Trophoblast cell (in vitro differentiated cells and primary cell): ENCODE measurements at regions not wholly inside any gene's neighbourhood (a gene's known extent, or its start where the extent isn't known, plus 50 kb on each side); places are given as distances from the start of the nearest gene placed in this dataset.

Experiments
- DNase-seq, 2 donors: peaks; one replicate each; pipeline ENCODE4 v3.0.0-alpha.2; 2016
- H2AFZ ChIP-seq: 2 replicates; pipeline ENCODE4 v1.6.1; 2013; ENCODE audit warnings: low read length, moderate library complexity, mild to moderate bottlenecking; ENCODE audit not compliant: insufficient read depth, poor library complexity
- H2AK5ac ChIP-seq: 2 replicates; pipeline ENCODE4 v1.6.1; 2013; ENCODE audit warnings: mild to moderate bottlenecking, low read length
- H2BK120ac ChIP-seq: 2 replicates; pipeline ENCODE4 v1.6.1; 2013; ENCODE audit warnings: low read length, mild to moderate bottlenecking, moderate library complexity; ENCODE audit not compliant: insufficient read depth, poor library complexity
- H2BK12ac ChIP-seq: 2 replicates; pipeline ENCODE4 v1.6.1; 2013; ENCODE audit warnings: mild to moderate bottlenecking, low read length, moderate library complexity
- H2BK5ac ChIP-seq: 2 replicates; pipeline ENCODE4 v1.6.1; 2013; ENCODE audit warnings: low read length, low read depth, moderate library complexity, mild to moderate bottlenecking; ENCODE audit not compliant: poor library complexity
- H3K14ac ChIP-seq: 2 replicates; pipeline ENCODE4 v1.6.1; 2013; ENCODE audit warnings: mild to moderate bottlenecking, low read length
- H3K18ac ChIP-seq: 2 replicates; pipeline ENCODE4 v1.6.1; 2013; ENCODE audit warnings: mild to moderate bottlenecking, low read length
- H3K23ac ChIP-seq: 2 replicates; pipeline ENCODE4 v1.6.1; 2013; ENCODE audit warnings: low read length
- H3K27ac ChIP-seq: 2 replicates; pipeline ENCODE4 v1.5.1; 2013; ENCODE audit warnings: low read depth, mild to moderate bottlenecking, inconsistent platforms, low read length, moderate library complexity
- H3K27me3 ChIP-seq: 2 replicates; pipeline ENCODE4 v1.6.1; 2013; ENCODE audit warnings: inconsistent platforms, mild to moderate bottlenecking, low read length, moderate library complexity; ENCODE audit not compliant: insufficient read depth
- H3K36me3 ChIP-seq, 2 experiments: 1 replicate in 1 of 2; 2 replicates in 1 of 2; pipeline ENCODE4 v1.6.1; 2013; ENCODE audit warnings: low read length in 2 of 2, mild to moderate bottlenecking in 2 of 2, moderate library complexity in 1 of 2; ENCODE audit not compliant: insufficient read depth in 2 of 2, control insufficient read depth in 1 of 2
- H3K4ac ChIP-seq: 2 replicates; pipeline ENCODE4 v1.6.1; 2013; ENCODE audit warnings: low read depth, mild to moderate bottlenecking, low read length, moderate library complexity
- H3K4me1 ChIP-seq, 2 experiments: 1 replicate in 1 of 2; 2 replicates in 1 of 2; pipeline ENCODE4 v1.6.1; 2013; ENCODE audit warnings: low read length in 2 of 2, mild to moderate bottlenecking in 2 of 2, moderate library complexity in 1 of 2; ENCODE audit not compliant: insufficient read depth in 2 of 2, control insufficient read depth in 1 of 2
- H3K4me2 ChIP-seq: 2 replicates; pipeline ENCODE4 v1.6.1; 2013; ENCODE audit warnings: inconsistent platforms, mild to moderate bottlenecking, low read length, moderate library complexity
- H3K4me3 ChIP-seq: 2 replicates; pipeline ENCODE4 v1.5.1; 2013; ENCODE audit warnings: mild to moderate bottlenecking, low read depth, low read length, inconsistent platforms
- H3K79me1 ChIP-seq: one replicate; pipeline ENCODE4 v1.6.1; 2013; ENCODE audit warnings: low read length
- H3K79me2 ChIP-seq: 2 replicates; pipeline ENCODE4 v1.6.1; 2013; ENCODE audit warnings: low read length, mild to moderate bottlenecking; ENCODE audit not compliant: control insufficient read depth, insufficient read depth, poor library complexity
- H3K9ac ChIP-seq: 2 replicates; pipeline ENCODE4 v1.6.1; 2013; ENCODE audit warnings: mild to moderate bottlenecking, low read length
- H3K9me3 ChIP-seq: 2 replicates; pipeline ENCODE4 v1.6.1; 2013; ENCODE audit warnings: low read depth, mild to moderate bottlenecking, control low read depth, inconsistent platforms, low read length; ENCODE audit not compliant: insufficient read depth
- H4K12ac ChIP-seq: 2 replicates; pipeline ENCODE4 v1.6.1; 2013; ENCODE audit warnings: low read depth, mild to moderate bottlenecking, low read length, moderate library complexity
- H4K8ac ChIP-seq: 2 replicates; pipeline ENCODE4 v1.6.1; 2013; ENCODE audit warnings: low read depth, mild to moderate bottlenecking, low read length, moderate library complexity
- H4K91ac ChIP-seq: one replicate; pipeline ENCODE4 v1.6.1; 2013; ENCODE audit warnings: low read depth, mild to moderate bottlenecking, low read length, moderate library complexity
- WGBS: extraction: QIAGEN DNeasy Blood & Tissue Kit; methylation state at CpG from one replicate; pipeline ENCODE4 v1.1.7; 2013; ENCODE audit warnings: missing lambda C conversion rate; ENCODE audit not compliant: insufficient read length, insufficient coverage; ENCODE audit errors: extremely low coverage; 5-methylcytosine and 5-hydroxymethylcytosine counted together

GRCh38 chr6:156579564-156579963, 197.6 kb upstream of the ARID1B start:
- H2BK5ac ChIP-seq: no peak overlapping the region
- H2AFZ ChIP-seq: no peak overlapping the region
- H4K12ac ChIP-seq: no peak overlapping the region
- peaks cover 6% of the 10 kb centered on the region for H3K9me3 ChIP-seq
- H3K18ac ChIP-seq: no peak overlapping the region
- H3K23ac ChIP-seq: no peak overlapping the region
- H3K9ac ChIP-seq: no peak overlapping the region
- H2AK5ac ChIP-seq: no peak overlapping the region
- no peaks in the 10 kb centered on the region for H3K79me1 ChIP-seq
- no peak overlapping the region for H4K8ac ChIP-seq
- H3K14ac ChIP-seq: no peak overlapping the region
- H3K36me3 ChIP-seq: peaks cover 0 to 2% of the 10 kb centered on the region in 2 experiments
- no peak overlapping the region for H3K4me3 ChIP-seq
- no peak overlapping the region for H2BK12ac ChIP-seq
- no peak overlapping the region for H3K4me2 ChIP-seq
- H3K27ac ChIP-seq: no peak overlapping the region
- peak in 1 of 2 donors; percentile 42 for DNase-seq
- H4K91ac ChIP-seq: no peak overlapping the region
- no peaks in the 10 kb centered on the region for H3K4me1 ChIP-seq
- H3K27me3 ChIP-seq: no peaks in the 10 kb centered on the region
- no peaks in the 10 kb centered on the region for H3K79me2 ChIP-seq
- no peak overlapping the region for H2BK120ac ChIP-seq
- no peak overlapping the region for H3K4ac ChIP-seq

GRCh38 chr6:156577749-156578148, 199.4 kb upstream of the ARID1B start:
- no peak overlapping the region for H2BK5ac ChIP-seq
- H3K23ac ChIP-seq: no peak overlapping the region
- H2AK5ac ChIP-seq: no peak overlapping the region
- no peaks in the 10 kb centered on the region for H3K79me2 ChIP-seq
- no peak for DNase-seq
- no peak overlapping the region for H4K12ac ChIP-seq
- H3K9ac ChIP-seq: no peak overlapping the region
- peaks cover 5% of the 10 kb centered on the region for H3K9me3 ChIP-seq
- no peaks in the 10 kb centered on the region for H3K79me1 ChIP-seq
- H3K4me2 ChIP-seq: no peak overlapping the region
- no peak overlapping the region for H4K91ac ChIP-seq
- H2BK120ac ChIP-seq: no peak overlapping the region
- peaks cover 0 to 2% of the 10 kb centered on the region in 2 experiments for H3K36me3 ChIP-seq
- H4K8ac ChIP-seq: no peak overlapping the region
- no peak overlapping the region for H3K18ac ChIP-seq
- no CpG with 5 or more reads among the region's 1 CpG for WGBS
- no peaks in the 10 kb centered on the region for H3K4me1 ChIP-seq
- H3K14ac ChIP-seq: no peak overlapping the region
- no peak overlapping the region for H2AFZ ChIP-seq
- no peak overlapping the region for H3K4me3 ChIP-seq
- no peak overlapping the region for H3K27ac ChIP-seq
- no peak overlapping the region for H2BK12ac ChIP-seq
- no peak overlapping the region for H3K4ac ChIP-seq
- no peaks in the 10 kb centered on the region for H3K27me3 ChIP-seq

- Histone ChIP-seq H3K4me3 (no peak overlapping the region), H3K4ac (no peak overlapping the region), H2AFZ (no peak overlapping the region), H2BK5ac (no peak overlapping the region), H2BK12ac (no peak overlapping the region), H3K27me3 (no peaks in the 10 kb centered on the region), H3K27ac (no peak overlapping the region), H3K9me3 (peaks cover 5% of the 10 kb centered on the region), H2AK5ac (no peak overlapping the region), H3K4me2 (no peak overlapping the region), H3K18ac (no peak overlapping the region), H4K91ac (no peak overlapping the region), H3K36me3 (peaks cover 0 to 2% of the 10 kb centered on the region in 2 experiments), H4K12ac (no peak overlapping the region), H3K14ac (no peak overlapping the region), H3K79me2 (no peaks in the 10 kb centered on the region), H4K8ac (no peak overlapping the region), H3K9ac (no peak overlapping the region), H2BK120ac (no peak overlapping the region), H3K4me1 (no peaks in the 10 kb centered on the region), H3K23ac (no peak overlapping the region), H3K79me1 (no peaks in the 10 kb centered on the region)
- no peak for DNase-seq
These were observed 201.8 kb upstream of the ARID1B start for GRCh38 chr6:156575361-156575760.

GRCh38 chr6:156564807-156565149, 212.4 kb upstream of the ARID1B start:
- Histone ChIP-seq H4K12ac (no peak overlapping the region), H3K4me2 (no peak overlapping the region), H3K18ac (no peak overlapping the region), H3K14ac (no peak overlapping the region), H2BK5ac (no peak overlapping the region), H3K4ac (no peak overlapping the region), H3K4me3 (no peak overlapping the region), H2AK5ac (no peak overlapping the region), H3K27me3 (no peaks in the 10 kb centered on the region), H3K27ac (no peak overlapping the region), H3K9ac (no peak overlapping the region), H2AFZ (no peak overlapping the region), H3K36me3 (no peaks in the 10 kb centered on the region), H3K79me1 (no peaks in the 10 kb centered on the region), H3K4me1 (no peaks in the 10 kb centered on the region), H2BK120ac (no peak overlapping the region), H3K9me3 (peaks cover 4% of the 10 kb centered on the region), H2BK12ac (no peak overlapping the region), H4K8ac (no peak overlapping the region), H4K91ac (no peak overlapping the region), H3K79me2 (no peaks in the 10 kb centered on the region), H3K23ac (no peak overlapping the region)
- DNase-seq: no peak
- no CpG with 5 or more reads among the region's 10 CpGs for WGBS
